Loucy (cell line): ENCODE measurements at regions not wholly inside any gene's neighbourhood (a gene's known extent, or its start where the extent isn't known, plus 50 kb on each side); places are given as distances from the start of the nearest gene placed in this dataset.
"Not testable (repeated sequence)": the region's sequence is repeated elsewhere in the genome, so short reads cannot be mapped to it uniquely, and the experiment has no call there.

Source experiments
- H2AFZ ChIP-seq: fragments of 200-600 bp; sonication (generic); 2 replicates; pipeline ENCODE4 v1.6.0; 2016; ENCODE audit warnings: antibody characterized with exemption, mild to moderate bottlenecking, low read length, moderate library complexity
- H3F3A ChIP-seq: fragments of 200-600 bp; 2 replicates; pipeline ENCODE4 v1.6.0; 2016; ENCODE audit warnings: antibody characterized with exemption, low read depth, mild to moderate bottlenecking
- H3K27me3 ChIP-seq: fragments of 200-600 bp; sonication (generic); 2 replicates; pipeline ENCODE4 v1.6.1; 2014; ENCODE audit warnings: low read length, mild to moderate bottlenecking; ENCODE audit not compliant: insufficient read depth, poor library complexity, severe bottlenecking
- H3K36me3 ChIP-seq: fragments of 200-600 bp; sonication (generic); 2 replicates; pipeline ENCODE4 v1.6.1; 2016; ENCODE audit warnings: low read length; ENCODE audit not compliant: insufficient read depth
- H3K4me1 ChIP-seq: fragments of 200-600 bp; sonication (generic); 2 replicates; pipeline ENCODE4 v1.5.1; 2014; ENCODE audit warnings: low read length, mild to moderate bottlenecking; ENCODE audit not compliant: insufficient read depth, poor library complexity, severe bottlenecking
- H3K4me2 ChIP-seq: fragments of 200-600 bp; sonication (generic); 2 replicates; pipeline ENCODE4 v1.6.0; 2014; ENCODE audit warnings: antibody characterized with exemption, low read length, low read depth, mild to moderate bottlenecking; ENCODE audit not compliant: poor library complexity, severe bottlenecking
- H3K4me3 ChIP-seq: fragments of 200-600 bp; sonication (generic); 2 replicates; pipeline ENCODE4 v1.5.1; 2014; ENCODE audit warnings: low read length, mild to moderate bottlenecking, mixed read lengths; ENCODE audit not compliant: poor library complexity, severe bottlenecking
- H3K79me2 ChIP-seq: fragments of 200-600 bp; sonication (generic); 2 replicates; pipeline ENCODE4 v1.6.1; 2014; ENCODE audit warnings: low read length; ENCODE audit not compliant: insufficient read depth
- H3K9ac ChIP-seq: fragments of 200-600 bp; sonication (generic); 2 replicates; pipeline ENCODE4 v1.6.0; 2014; ENCODE audit warnings: mild to moderate bottlenecking, low read depth, low read length, moderate library complexity; ENCODE audit not compliant: poor library complexity, severe bottlenecking
- H3K9me2 ChIP-seq: fragments of 200-600 bp; sonication (generic); replicated peaks from 2 replicates; pipeline ENCODE4 v1.6.1; 2016; ENCODE audit warnings: low read depth, low read length, mixed read lengths
- H3K9me3 ChIP-seq: fragments of 200-600 bp; sonication (generic); 2 replicates; pipeline ENCODE4 v1.6.1; 2014; ENCODE audit warnings: mild to moderate bottlenecking, antibody characterized with exemption, low read length, low read depth; ENCODE audit not compliant: insufficient read depth
- H4K20me1 ChIP-seq: fragments of 200-600 bp; sonication (generic); 2 replicates; pipeline ENCODE4 v1.6.0; 2014; ENCODE audit warnings: antibody characterized with exemption, low read length, mild to moderate bottlenecking; ENCODE audit not compliant: insufficient read depth, poor library complexity, severe bottlenecking
- CTCF ChIP-seq: fragments of 200-600 bp; sonication (generic); conservative IDR thresholded peaks from 2 replicates; pipeline ENCODE4 v1.5.1; 2014; ENCODE audit warnings: mild to moderate bottlenecking, antibody characterized with exemption, low read length
- EZH2phosphoT487 ChIP-seq: fragments of 200-600 bp; IDR thresholded peaks from 2 replicates; pipeline ENCODE4 v1.6.1; 2018; ENCODE audit warnings: antibody characterized with exemption, mild to moderate bottlenecking, moderate library complexity, borderline replicate concordance

- Histone ChIP-seq H3K4me3 (no peak overlapping the region), H3K4me1 (no peaks in the 10 kb centered on the region), H3K9me3 (peaks cover 5% of the 10 kb centered on the region; the same call in 1 of the 2 replicates), H3K4me2 (no peak overlapping the region), H3K9me2 (no peaks in the 10 kb centered on the region), H3K79me2 (no peaks in the 10 kb centered on the region), H2AFZ (no peak overlapping the region), H3K9ac (no peak overlapping the region), H3K36me3 (no peaks in the 10 kb centered on the region), H4K20me1 (no peaks in the 10 kb centered on the region), H3F3A (no peaks in the 10 kb centered on the region), H3K27me3 (no peaks in the 10 kb centered on the region)
- TF ChIP-seq CTCF (no peak), EZH2phosphoT487 (no peak)
These were observed 420.7 kb downstream of the NPIPA8 start for GRCh38 chr16:17915791-17916190.

GRCh38 chr16:17914168-17914567 is 422.4 kb downstream of the NPIPA8 start:
- Histone ChIP-seq H3K36me3 (no peaks in the 10 kb centered on the region), H3K9ac (no peak overlapping the region), H3K79me2 (no peaks in the 10 kb centered on the region), H3F3A (no peaks in the 10 kb centered on the region), H3K9me2 (no peaks in the 10 kb centered on the region), H3K4me2 (no peak overlapping the region), H3K27me3 (no peaks in the 10 kb centered on the region), H4K20me1 (no peaks in the 10 kb centered on the region), H2AFZ (no peak overlapping the region), H3K4me1 (no peaks in the 10 kb centered on the region), H3K9me3 (peaks cover 5% of the 10 kb centered on the region; the same call in 1 of the 2 replicates), H3K4me3 (no peak overlapping the region)
- TF ChIP-seq CTCF (no peak), EZH2phosphoT487 (no peak)

- not testable (repeated sequence) for H3K4me2 ChIP-seq, H3F3A ChIP-seq, H3K9me3 ChIP-seq, H3K9ac ChIP-seq, H2AFZ ChIP-seq, H3K27me3 ChIP-seq, H3K4me3 ChIP-seq, H3K4me1 ChIP-seq, H3K9me2 ChIP-seq, H3K79me2 ChIP-seq, H4K20me1 ChIP-seq, H3K36me3 ChIP-seq
These were observed 425.0 kb downstream of the NPIPA8 start for GRCh38 chr16:17911578-17911977.

- H3K9me2 ChIP-seq, H3F3A ChIP-seq, H3K79me2 ChIP-seq, H3K9me3 ChIP-seq, H3K4me2 ChIP-seq, H3K27me3 ChIP-seq, H4K20me1 ChIP-seq, H2AFZ ChIP-seq, H3K36me3 ChIP-seq, H3K9ac ChIP-seq, H3K4me3 ChIP-seq, H3K4me1 ChIP-seq: not testable (repeated sequence)
These were observed 429.9 kb downstream of the NPIPA8 start for GRCh38 chr16:17906626-17907025.
